ENCODE measurements at regions not wholly inside any gene's neighbourhood (a gene's known extent, or its start where the extent isn't known, plus 50 kb on each side); places are given as distances from the start of the nearest gene placed in this dataset.
"Not testable (repeated sequence)": the region's sequence is repeated elsewhere in the genome, so short reads cannot be mapped to it uniquely, and the experiment has no call there.

DNA sequence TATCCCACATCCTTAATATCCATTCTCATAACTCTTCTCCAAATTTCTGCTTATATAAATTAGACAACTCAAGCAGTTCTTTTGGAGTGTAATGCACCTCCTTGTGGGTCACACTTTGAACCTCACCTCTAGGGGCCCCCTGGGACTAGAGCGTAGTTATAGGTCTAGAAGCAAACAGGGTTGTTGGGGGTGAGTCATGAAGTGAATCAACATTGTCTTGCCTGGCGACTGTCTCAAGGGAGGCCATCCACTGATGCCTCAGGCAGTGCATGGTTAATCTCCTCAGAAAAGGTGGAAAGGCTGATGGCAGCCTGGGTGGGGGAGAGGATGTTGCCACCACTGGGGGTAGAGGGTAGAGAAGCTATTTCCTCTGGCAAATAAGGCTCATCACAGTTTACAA, 129.1 kb downstream of the TNFRSF21 start:
- intact Hi-C loops (cut with micrococcal nuclease) = no loop called here
- DNase-seq (no peak), ATAC-seq (no peak)

- ATAC-seq (no peak), DNase-seq (no peak)
- intact Hi-C loops (cut with micrococcal nuclease) = no loop called here
Measured at GRCh38 chr6:47179286-47179685, 130.4 kb downstream of the TNFRSF21 start.

DNA sequence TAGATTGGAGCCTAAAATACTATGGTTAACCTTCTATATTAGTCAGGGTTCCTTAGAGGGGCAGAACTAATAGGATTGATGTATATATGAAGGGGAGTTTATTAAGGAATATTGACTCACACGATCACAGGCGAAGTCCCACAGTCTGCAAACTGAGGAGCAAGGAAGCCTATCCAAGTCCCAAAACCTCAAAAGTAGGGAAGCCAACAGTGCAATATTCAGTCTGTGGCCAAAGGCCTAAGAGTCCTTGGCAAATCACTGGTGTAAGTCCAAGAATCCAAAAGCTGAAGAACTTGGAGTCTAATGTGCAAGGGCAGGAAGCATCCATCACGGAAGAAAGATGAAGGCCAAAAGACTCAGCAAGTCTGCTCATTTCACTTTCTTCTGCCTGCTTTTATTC, 133.5 kb upstream of the ADGRF1 start:
- no peak for ATAC-seq
- DNase-seq = no peak
- intact Hi-C loops (cut with micrococcal nuclease) = no loop called here

- no peak for ATAC-seq
- intact Hi-C loops (cut with micrococcal nuclease) = no loop called here
- no peak for DNase-seq
Measured at GRCh38 chr6:47174502-47175023, 132.4 kb upstream of the ADGRF1 start.

- intact Hi-C loops (cut with micrococcal nuclease); ATAC-seq; DNase-seq: not testable (repeated sequence)
Measured at GRCh38 chr6:47174063-47174462, 131.9 kb upstream of the ADGRF1 start.

GRCh38 chr6:47173145-47173544, 131.0 kb upstream of the ADGRF1 start:
- ATAC-seq; DNase-seq; intact Hi-C loops (cut with micrococcal nuclease): not testable (repeated sequence)

GRCh38 chr6:47170617-47170947, 128.4 kb upstream of the ADGRF1 start:
- intact Hi-C loops (cut with micrococcal nuclease) = no loop called here
- DNase-seq = no peak

GRCh38 chr6:47169785-47170616, 127.9 kb upstream of the ADGRF1 start:
- DNase-seq (no peak), ATAC-seq (peak; percentile 80)
- intact Hi-C loops (cut with micrococcal nuclease) = no loop called here

More at GRCh38 chr6:47170617-47170947, 128.4 kb upstream of the ADGRF1 start:
- ATAC-seq = no peak

- DNase-seq (peak; percentile 50), ATAC-seq (peak; percentile 76)
- intact Hi-C loops (cut with micrococcal nuclease) = no loop called here
Measured at GRCh38 chr6:47168180-47168579, 126.0 kb upstream of the ADGRF1 start.

DNA sequence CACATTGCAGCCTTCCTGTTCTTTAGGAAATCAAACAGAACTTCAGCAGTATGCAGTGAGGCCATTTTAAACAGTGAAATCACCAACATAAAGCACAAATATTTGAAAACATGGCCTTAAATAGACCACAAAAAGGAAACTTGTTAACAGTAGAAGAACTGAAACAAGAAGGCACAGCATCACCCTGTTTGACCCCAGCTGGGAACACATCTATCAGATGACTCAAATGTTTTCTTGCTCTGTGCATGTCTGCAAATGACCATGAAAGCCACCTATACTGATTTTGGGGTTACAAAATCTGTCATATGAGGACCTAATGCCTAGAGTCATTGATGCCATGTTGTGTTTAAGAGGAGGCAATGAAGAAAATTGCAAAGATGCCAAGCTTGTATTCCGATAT, 123.8 kb upstream of the ADGRF1 start:
- intact Hi-C loops (cut with micrococcal nuclease) = no loop called here
- DNase-seq (no peak), ATAC-seq (peak; percentile 45)

DNA sequence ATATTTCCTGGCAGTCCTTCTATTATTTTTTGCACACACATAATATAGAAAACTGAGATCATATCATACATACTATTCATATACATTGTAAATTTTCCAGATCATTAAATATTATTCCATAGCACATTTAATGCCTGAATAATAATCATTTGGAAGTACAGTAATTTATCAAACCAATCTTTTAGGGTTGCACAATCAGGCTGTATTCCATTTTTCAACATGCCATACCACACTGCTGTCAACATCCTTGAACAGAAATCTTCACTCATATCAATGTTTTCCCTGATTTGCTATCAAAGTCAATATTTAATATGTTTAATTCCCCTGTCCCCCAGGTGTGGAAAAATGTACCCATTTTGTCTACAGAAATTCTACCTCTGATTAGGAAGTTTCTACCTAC, 122.7 kb upstream of the ADGRF1 start:
- DNase-seq = no peak
- intact Hi-C loops (cut with micrococcal nuclease) = no loop called here
- no peak for ATAC-seq

GRCh38 chr6:47163536-47163935, 121.4 kb upstream of the ADGRF1 start:
- no peak for DNase-seq
- ATAC-seq = no peak
- intact Hi-C loops (cut with micrococcal nuclease) = no loop called here

GRCh38 chr6:47162793-47163192, 120.7 kb upstream of the ADGRF1 start:
- no peak for ATAC-seq
- no peak for DNase-seq
- intact Hi-C loops (cut with micrococcal nuclease) = no loop called here

DNA sequence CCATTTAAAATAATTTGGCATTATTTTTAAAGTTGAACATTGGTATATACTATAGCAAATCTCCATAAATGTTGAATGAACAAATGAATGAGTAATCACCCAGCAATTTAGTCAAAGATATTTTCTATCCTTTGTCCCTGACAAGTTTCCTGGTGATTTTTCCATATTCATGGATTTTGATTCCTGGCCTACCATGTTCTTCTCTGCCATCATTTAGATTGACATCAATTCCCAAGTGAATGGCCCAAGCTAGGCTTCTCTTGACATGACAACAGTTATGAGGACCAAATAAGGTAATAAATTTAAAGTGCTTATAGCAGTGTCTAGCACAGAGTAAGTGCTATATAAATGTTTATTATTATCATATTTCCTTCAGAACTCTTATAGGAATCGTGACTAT, 120.1 kb upstream of the ADGRF1 start:
- ATAC-seq (no peak), DNase-seq (no peak)
- intact Hi-C loops (cut with micrococcal nuclease) = no loop called here

DNA sequence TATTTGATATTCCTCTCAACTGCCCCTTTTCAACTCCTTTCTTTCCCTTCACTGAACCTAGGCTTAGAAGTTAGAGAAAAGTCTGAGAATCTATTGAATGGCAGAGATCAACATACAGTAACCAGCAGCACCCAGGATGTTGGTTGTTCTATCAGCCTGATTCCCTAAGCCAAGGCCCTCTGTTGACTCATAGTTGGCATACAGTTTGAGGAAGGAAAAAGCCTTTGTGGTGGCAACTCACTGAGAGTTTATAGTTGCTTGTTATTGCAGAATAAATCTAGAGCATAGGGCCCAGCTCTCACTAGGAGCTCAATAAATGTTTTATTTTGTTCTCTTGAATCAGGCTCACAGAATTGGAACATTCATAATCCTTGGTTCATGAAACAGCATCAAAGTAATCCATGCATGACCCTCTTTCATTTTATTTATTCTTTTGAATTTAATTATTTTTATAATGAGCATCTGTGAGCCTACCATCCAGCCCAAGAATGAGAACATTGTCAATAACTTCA, 119.1 kb upstream of the ADGRF1 start:
- no peak for DNase-seq
- peak; percentile 45 for ATAC-seq
- intact Hi-C loops (cut with micrococcal nuclease) = no loop called here

DNA sequence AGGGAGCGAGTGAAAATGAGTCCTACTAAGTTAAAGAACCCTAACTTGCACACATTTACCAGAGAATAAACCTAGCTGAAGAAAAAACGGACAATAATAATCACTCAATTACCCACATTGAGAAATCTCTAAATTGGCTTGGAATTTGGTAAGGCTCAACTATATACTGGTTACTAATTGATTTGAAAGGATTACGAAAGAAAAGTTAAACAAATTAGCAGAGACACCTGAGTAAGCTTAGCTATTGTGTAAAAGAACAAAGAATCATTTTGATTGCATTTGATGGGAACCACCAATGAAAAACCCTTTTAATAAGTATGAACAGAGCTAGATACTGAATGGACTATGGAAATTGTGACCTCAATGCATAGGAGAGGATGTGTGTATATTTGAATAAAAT, 118.6 kb upstream of the ADGRF1 start:
- ATAC-seq (no peak), DNase-seq (no peak)
- intact Hi-C loops (cut with micrococcal nuclease) = no loop called here

GRCh38 chr6:47159763-47160162, 117.6 kb upstream of the ADGRF1 start:
- ATAC-seq (no peak), DNase-seq (no peak)
- intact Hi-C loops (cut with micrococcal nuclease) = no loop called here

GRCh38 chr6:47157653-47158219, 115.6 kb upstream of the ADGRF1 start:
- intact Hi-C loops (cut with micrococcal nuclease) = no loop called here
- no peak for ATAC-seq
- DNase-seq = no peak

DNA sequence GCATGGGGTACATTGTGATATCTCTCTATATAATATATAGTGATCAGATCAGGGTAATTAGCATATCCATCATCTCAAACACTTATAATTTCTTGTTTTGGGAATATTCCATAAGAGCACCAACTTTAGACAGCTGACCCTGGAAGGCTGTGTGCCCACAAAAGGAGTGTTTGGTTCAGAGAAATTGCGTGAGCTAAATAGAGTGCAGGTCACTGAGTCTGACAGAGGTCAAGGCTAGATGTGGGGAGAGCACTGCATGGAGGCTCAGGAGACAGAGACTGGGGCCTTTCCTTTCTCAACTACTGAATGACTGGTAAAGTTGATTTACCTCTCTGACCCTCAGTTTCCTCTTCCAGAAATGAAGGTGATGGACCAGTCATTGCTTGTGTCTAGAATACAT, 114.9 kb upstream of the ADGRF1 start:
- intact Hi-C loops (cut with micrococcal nuclease) = no loop called here
- ATAC-seq = no peak
- no peak for DNase-seq

- intact Hi-C loops (cut with micrococcal nuclease) = no loop called here
- no peak for DNase-seq
- ATAC-seq = no peak
Measured at GRCh38 chr6:47156196-47156595, 114.1 kb upstream of the ADGRF1 start.

GRCh38 chr6:47153404-47153755, 111.2 kb upstream of the ADGRF1 start:
- intact Hi-C loops (cut with micrococcal nuclease) = no loop called here
- ATAC-seq = no peak
- no peak for DNase-seq
